Keratinocyte (primary cell): ENCODE measurements at regions not wholly inside any gene's neighbourhood (a gene's known extent, or its start where the extent isn't known, plus 50 kb on each side); places are given as distances from the start of the nearest gene placed in this dataset.

Experiments used
- DNase-seq: peaks from one replicate; pipeline ENCODE4 v3.0.0-alpha.2; 2011; ENCODE audit warnings: low read depth, missing footprints, low spot score
- FAIRE-seq: peaks from 2 replicates; lab custom pipeline; 2011; peaks lifted over from hg19 to GRCh38; lab: Jason Lieb, UNC
- H2AFZ ChIP-seq: 2 replicates; pipeline ENCODE4 v1.6.0; 2012; ENCODE audit warnings: low read length, control low read depth, inconsistent platforms; ENCODE audit not compliant: control insufficient read depth
- H3K27ac ChIP-seq: 2 replicates; pipeline ENCODE4 v1.5.1; 2011; ENCODE audit warnings: low read length; ENCODE audit not compliant: control insufficient read depth, insufficient read depth
- H3K27me3 ChIP-seq: 3 replicates; pipeline ENCODE4 v1.6.0; 2011; ENCODE audit warnings: low read length; ENCODE audit not compliant: control insufficient read depth, insufficient read depth; ENCODE audit errors: extremely low read depth
- H3K36me3 ChIP-seq, 2 experiments: 2 replicates in 1 of 2; 3 replicates in 1 of 2; pipeline ENCODE4 v1.5.1; 2011; ENCODE audit warnings: low read length in 2 of 2, mild to moderate bottlenecking in 1 of 2; ENCODE audit not compliant: control insufficient read depth in 2 of 2, insufficient read depth in 2 of 2; ENCODE audit errors: extremely low read depth in 1 of 2
- H3K4me1 ChIP-seq: 3 replicates; pipeline ENCODE4 v1.5.1; 2011; ENCODE audit warnings: low read length; ENCODE audit not compliant: control insufficient read depth, insufficient read depth; ENCODE audit errors: extremely low read depth
- H3K4me2 ChIP-seq: 3 replicates; pipeline ENCODE4 v1.6.0; 2011; ENCODE audit warnings: low read depth, low read length; ENCODE audit not compliant: control insufficient read depth, insufficient read depth; ENCODE audit errors: extremely low read depth
- H3K4me3 ChIP-seq, 3 experiments: fragments of 200-600 bp in 1 of 3; sonication (generic) in 1 of 3; 2 replicates in 2 of 3; 3 replicates in 1 of 3; pipeline ENCODE4 v1.5.1; 2011 to 2016; ENCODE audit warnings: low read length in 3 of 3, mild to moderate bottlenecking in 3 of 3, control low read depth in 2 of 3, inconsistent platforms in 1 of 3, low read depth in 1 of 3, mixed read lengths in 1 of 3, mixed run types in 1 of 3, moderate library complexity in 1 of 3; ENCODE audit not compliant: control insufficient read depth in 2 of 3, insufficient read depth in 2 of 3; ENCODE audit errors: extremely low read depth in 1 of 3
- H3K79me2 ChIP-seq: 2 replicates; pipeline ENCODE4 v1.6.0; 2012; ENCODE audit warnings: low read length; ENCODE audit not compliant: control insufficient read depth, insufficient read depth
- H3K9ac ChIP-seq: 3 replicates; pipeline ENCODE4 v1.6.0; 2011; ENCODE audit warnings: low read length; ENCODE audit not compliant: control insufficient read depth, insufficient read depth; ENCODE audit errors: extremely low read depth
- H3K9me1 ChIP-seq: 3 replicates; pipeline ENCODE4 v1.6.0; 2011; ENCODE audit warnings: low read length; ENCODE audit not compliant: control insufficient read depth, insufficient read depth; ENCODE audit errors: extremely low read depth
- H3K9me3 ChIP-seq: 2 replicates; pipeline ENCODE4 v1.5.1; 2012; ENCODE audit warnings: low read depth, low read length; ENCODE audit not compliant: control insufficient read depth
- H4K20me1 ChIP-seq: 3 replicates; pipeline ENCODE4 v1.6.0; 2011; ENCODE audit warnings: low read length; ENCODE audit not compliant: control insufficient read depth, insufficient read depth; ENCODE audit errors: extremely low read depth
- CTCF ChIP-seq, 3 experiments: IDR thresholded peaks in 1 of 3; conservative IDR thresholded peaks in 1 of 3; optimal IDR thresholded peaks in 1 of 3; 2 replicates in 2 of 3; 3 replicates in 1 of 3; pipeline versions ENCODE3 to v1.5.1; 2011; ENCODE audit warnings: low read length in 3 of 3, mild to moderate bottlenecking in 3 of 3, moderate library complexity in 2 of 3, control low read depth in 1 of 3, inconsistent platforms in 1 of 3; ENCODE audit not compliant: insufficient read depth in 2 of 3; ENCODE audit errors: extremely low read depth in 1 of 3
- EZH2 ChIP-seq: IDR thresholded peaks from one replicate; pipeline ENCODE4 v1.6.1; 2012; ENCODE audit warnings: inconsistent platforms, mild to moderate bottlenecking, low read length, moderate library complexity
- dilution Hi-C: fragments of 300-500 bp; cut with MboI; formaldehyde crosslinking; loops from one replicate; pipeline ENCODE4 v1.7.0; 2020; ENCODE audit warnings: low sequenced_read_pairs; ENCODE audit not compliant: extremely low pct_ligation_motif_present

GRCh38 chr14:101622251-101623076, 61.2 kb downstream of the DIO3 start:
- no peak overlapping the region for H3K4me2 ChIP-seq
- no peaks in the 10 kb centered on the region for H3K4me1 ChIP-seq
- H3K4me3 ChIP-seq, result no peak overlapping the region
- no peaks in the 10 kb centered on the region for H3K9me1 ChIP-seq
- no peaks in the 10 kb centered on the region for H4K20me1 ChIP-seq
- FAIRE-seq, result no peak
- H3K27me3 ChIP-seq, result no peaks in the 10 kb centered on the region
- no peaks in the 10 kb centered on the region for H3K79me2 ChIP-seq
- no peak for DNase-seq
- dilution Hi-C loops, result no loop called here
- H3K9me3 ChIP-seq, result no peaks in the 10 kb centered on the region
- TF ChIP-seq EZH2 (no peak), CTCF (optimal IDR thresholded peaks at IDR 0.05 in 1 of 3, IDR thresholded peaks at IDR 0.05 in 1 of 3, conservative IDR thresholded peaks at IDR 0.05 in 1 of 3; ENCODE audit: extremely low read depth in 1 of 3, insufficient read depth in 2 of 3, low read length in 3 of 3) (no peak)
- no peak overlapping the region for H3K9ac ChIP-seq
- H3K36me3 ChIP-seq, result no peaks in the 10 kb centered on the region
- H2AFZ ChIP-seq, result no peak overlapping the region
- no peak overlapping the region for H3K27ac ChIP-seq

- no peak overlapping the region for H2AFZ ChIP-seq
- dilution Hi-C loops, result no loop called here
- no peak for DNase-seq
- no peaks in the 10 kb centered on the region for H3K36me3 ChIP-seq
- H3K27ac ChIP-seq, result no peak overlapping the region
- H3K9me3 ChIP-seq, result no peaks in the 10 kb centered on the region
- H3K9me1 ChIP-seq, result no peaks in the 10 kb centered on the region
- H3K4me3 ChIP-seq, result no peak overlapping the region
- no peaks in the 10 kb centered on the region for H3K79me2 ChIP-seq
- FAIRE-seq, result no peak
- H3K27me3 ChIP-seq, result no peaks in the 10 kb centered on the region
- H4K20me1 ChIP-seq, result no peaks in the 10 kb centered on the region
- TF ChIP-seq EZH2 (no peak), CTCF (optimal IDR thresholded peaks at IDR 0.05 in 1 of 3, IDR thresholded peaks at IDR 0.05 in 1 of 3, conservative IDR thresholded peaks at IDR 0.05 in 1 of 3; ENCODE audit: extremely low read depth in 1 of 3, insufficient read depth in 2 of 3, low read length in 3 of 3) (no peak)
- no peak overlapping the region for H3K9ac ChIP-seq
- no peak overlapping the region for H3K4me2 ChIP-seq
- H3K4me1 ChIP-seq, result peaks cover 1% of the 10 kb centered on the region
Measured at GRCh38 chr14:101623077-101623372, 61.7 kb downstream of the DIO3 start.
